Ishikawa (cell line): ENCODE measurements at regions not wholly inside any gene's neighbourhood (a gene's known extent, or its start where the extent isn't known, plus 50 kb on each side); places are given as distances from the start of the nearest gene placed in this dataset.

Source experiments
- EGR1 ChIP-seq: IDR thresholded peaks from 2 replicates; pipeline ENCODE4 v1.6.1; 2012
- EP300 ChIP-seq: IDR thresholded peaks from 2 replicates; pipeline ENCODE4 v1.6.1; 2012; ENCODE audit warnings: borderline replicate concordance
- FOXM1 ChIP-seq: IDR thresholded peaks from 2 replicates; pipeline ENCODE4 v1.6.1; 2012; ENCODE audit warnings: low read depth, borderline replicate concordance
- NFIC ChIP-seq: IDR thresholded peaks from 2 replicates; pipeline ENCODE4 v1.6.1; 2012
- TAF1 ChIP-seq: IDR thresholded peaks from 2 replicates; pipeline ENCODE4 v1.6.1; 2012; ENCODE audit warnings: low read depth, mild to moderate bottlenecking
- TEAD4 ChIP-seq: IDR thresholded peaks from 2 replicates; pipeline ENCODE4 v1.6.1; 2012
- TF ChIP-seq, protein P1 (sequence below): IDR thresholded peaks from 2 replicates; pipeline ENCODE4 v1.6.1; 2012
- TF ChIP-seq, protein P2 (sequence below): IDR thresholded peaks from 2 replicates; pipeline ENCODE4 v1.6.1; 2012

DNA sequence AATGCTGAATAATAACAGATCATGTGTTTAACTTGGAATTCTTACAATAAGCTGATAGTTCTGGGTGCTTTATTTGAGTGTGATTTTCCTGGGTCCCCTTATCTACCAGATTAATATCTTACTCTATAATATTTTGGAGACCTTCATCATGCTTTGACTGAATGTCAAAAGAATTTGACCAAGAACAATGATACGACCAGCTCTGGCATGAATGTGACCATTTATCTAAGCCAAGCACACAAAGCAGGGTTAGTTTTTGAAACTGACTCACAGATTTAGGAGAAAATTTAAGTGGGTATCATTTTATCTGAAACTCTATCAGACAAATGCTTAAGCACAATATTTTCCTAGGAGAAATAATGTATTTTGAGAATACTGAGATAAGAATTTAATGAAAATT, 677.0 kb downstream of the NYAP2 start:
- TF ChIP-seq EP300 (no peak), FOXM1 (no peak), TEAD4 (no peak), NFIC (no peak), TAF1 (no peak), EGR1 (no peak)
- TF ChIP-seq, protein P1, sequence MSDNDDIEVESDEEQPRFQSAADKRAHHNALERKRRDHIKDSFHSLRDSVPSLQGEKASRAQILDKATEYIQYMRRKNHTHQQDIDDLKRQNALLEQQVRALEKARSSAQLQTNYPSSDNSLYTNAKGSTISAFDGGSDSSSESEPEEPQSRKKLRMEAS: no peak
- TF ChIP-seq, protein P2, sequence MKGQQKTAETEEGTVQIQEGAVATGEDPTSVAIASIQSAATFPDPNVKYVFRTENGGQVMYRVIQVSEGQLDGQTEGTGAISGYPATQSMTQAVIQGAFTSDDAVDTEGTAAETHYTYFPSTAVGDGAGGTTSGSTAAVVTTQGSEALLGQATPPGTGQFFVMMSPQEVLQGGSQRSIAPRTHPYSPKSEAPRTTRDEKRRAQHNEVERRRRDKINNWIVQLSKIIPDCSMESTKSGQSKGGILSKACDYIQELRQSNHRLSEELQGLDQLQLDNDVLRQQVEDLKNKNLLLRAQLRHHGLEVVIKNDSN: no peak
